Vagina (tissue), 2 donors: ENCODE measurements at regions not wholly inside any gene's neighbourhood (a gene's known extent, or its start where the extent isn't known, plus 50 kb on each side); places are given as distances from the start of the nearest gene placed in this dataset.

Experiments
- CTCF ChIP-seq, 3 experiments: fragments of 450-650 bp in 2 of 3; fragments of 200-600 bp in 1 of 3; sonication (generic) in 1 of 3; IDR thresholded peaks; one replicate each; pipeline ENCODE4 v1.5.1; 2017 to 2019; ENCODE audit warnings: antibody characterized with exemption in 3 of 3, mild to moderate bottlenecking in 2 of 3, moderate library complexity in 2 of 3
- POLR2A ChIP-seq, 2 donors: fragments of 450-650 bp; IDR thresholded peaks; one replicate each; pipeline ENCODE4 v1.6.1; 2017; ENCODE audit warnings: antibody characterized with exemption in 2 of 2, mild to moderate bottlenecking in 2 of 2, moderate library complexity in 2 of 2

- TF ChIP-seq POLR2A (IDR thresholded peaks at IDR 0.05): no peak
- no peak for TF ChIP-seq CTCF (IDR thresholded peaks at IDR 0.05)
Observed at GRCh38 chrX:40240844-40241243, 143.1 kb upstream of the BCOR start.
